ENCODE measurements at regions not wholly inside any gene's neighbourhood (a gene's known extent, or its start where the extent isn't known, plus 50 kb on each side); places are given as distances from the start of the nearest gene placed in this dataset.

DNA sequence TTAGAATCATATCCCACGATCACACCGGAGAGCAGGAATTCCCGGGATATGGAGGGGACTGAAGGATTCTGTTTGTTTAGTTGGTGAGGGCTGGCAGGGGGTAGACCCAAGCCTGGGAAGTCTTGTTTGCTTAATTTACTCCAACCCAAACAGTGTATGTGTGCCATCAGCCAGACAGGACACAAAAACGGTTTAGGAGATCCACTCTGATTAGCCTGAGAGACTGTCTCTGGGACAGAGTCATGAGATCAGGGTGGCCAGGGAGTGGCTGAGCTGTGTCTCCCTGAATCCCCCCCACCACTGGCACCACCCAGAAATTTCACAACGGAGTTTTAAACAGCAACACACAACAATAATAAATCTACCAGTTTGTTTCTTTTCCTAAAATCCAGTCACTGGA, 127.0 kb downstream of the RBFOX3 start:
- no peak for ATAC-seq
- intact Hi-C loops (cut with DNase I), result no loop called here
- DNase-seq, result no peak

DNA sequence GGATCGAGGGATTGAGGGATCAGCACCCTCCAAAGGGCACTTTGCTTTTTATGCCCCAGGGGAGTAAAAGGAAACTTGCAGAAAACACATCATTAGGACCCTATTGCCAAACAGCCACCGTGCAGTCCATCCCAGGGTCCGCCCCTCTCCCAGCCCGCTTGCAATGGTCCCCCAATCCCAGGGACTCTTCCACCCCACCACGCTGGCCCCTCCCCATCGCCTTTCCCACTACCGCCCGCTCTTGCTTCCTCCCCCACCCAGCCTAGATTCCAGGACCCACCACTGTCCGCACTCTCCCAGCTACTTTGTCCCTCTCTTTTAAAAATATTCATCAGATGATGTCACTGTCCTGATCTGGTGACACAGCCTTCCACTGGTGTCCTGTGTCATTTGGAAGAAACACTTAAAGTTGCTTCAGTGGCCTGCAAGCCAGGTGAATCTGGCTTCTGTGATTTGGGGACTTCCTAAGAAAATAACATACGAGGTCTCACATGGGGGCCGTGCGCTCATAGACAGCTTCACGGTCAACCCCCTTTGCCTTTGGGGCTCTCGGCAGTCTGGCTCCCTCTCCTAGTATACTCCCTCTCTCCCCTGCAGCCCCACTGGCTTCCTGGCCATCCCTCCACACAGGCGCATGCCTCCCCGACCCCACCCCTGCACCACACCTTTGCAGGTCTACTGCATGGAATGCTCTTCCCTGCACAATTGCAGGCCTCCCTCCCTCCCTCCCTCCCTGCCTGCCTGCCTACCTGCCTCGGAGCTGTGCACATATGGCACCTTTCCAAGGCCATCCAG, 127.9 kb downstream of the RBFOX3 start:
- DNase-seq (no peak), ATAC-seq (no peak)
- intact Hi-C loops (cut with DNase I), result no loop called here

DNA sequence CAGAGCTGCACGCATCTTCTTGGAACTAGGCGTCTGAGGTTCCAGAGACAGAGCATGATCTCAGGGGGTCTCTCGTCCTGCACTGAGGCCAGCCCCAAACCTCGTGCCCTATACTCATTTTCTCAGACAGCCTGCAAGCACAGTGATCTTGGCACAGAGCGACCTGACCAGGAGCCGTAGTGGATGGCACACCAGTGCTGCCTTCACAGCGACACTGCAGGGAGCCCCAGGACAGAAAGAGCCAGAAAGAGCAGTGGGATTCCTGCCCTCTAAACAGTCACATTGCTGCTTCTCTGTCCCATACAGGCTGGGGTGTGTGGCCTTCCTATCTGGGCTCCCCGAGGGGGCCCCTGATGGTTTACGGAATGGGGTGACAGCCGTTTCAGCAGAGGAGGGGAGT, 131.0 kb downstream of the RBFOX3 start:
- intact Hi-C loops (cut with DNase I), result no loop called here
- DNase-seq (no peak), ATAC-seq (no peak)

DNA sequence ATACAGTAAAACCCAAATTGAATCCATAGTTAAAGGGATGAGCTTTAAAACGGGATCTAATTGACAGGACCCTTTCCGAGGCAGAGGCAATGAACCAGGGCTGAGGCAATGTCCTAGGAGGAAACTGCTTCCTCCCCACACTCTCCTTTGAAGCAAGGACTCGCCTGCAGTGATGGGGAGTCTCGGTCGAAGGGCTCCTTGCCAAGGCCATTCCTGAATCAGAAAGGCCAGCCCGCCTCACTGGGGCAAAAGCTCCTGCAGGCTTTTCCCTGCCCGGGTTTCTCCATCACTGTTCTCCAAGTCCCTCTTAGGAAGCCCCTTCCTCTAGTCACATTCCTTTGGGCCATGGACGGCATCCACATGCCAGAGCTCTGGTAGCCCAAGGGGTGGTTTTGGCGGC, 132.0 kb downstream of the RBFOX3 start:
- intact Hi-C loops (cut with DNase I), result no loop called here

DNA sequence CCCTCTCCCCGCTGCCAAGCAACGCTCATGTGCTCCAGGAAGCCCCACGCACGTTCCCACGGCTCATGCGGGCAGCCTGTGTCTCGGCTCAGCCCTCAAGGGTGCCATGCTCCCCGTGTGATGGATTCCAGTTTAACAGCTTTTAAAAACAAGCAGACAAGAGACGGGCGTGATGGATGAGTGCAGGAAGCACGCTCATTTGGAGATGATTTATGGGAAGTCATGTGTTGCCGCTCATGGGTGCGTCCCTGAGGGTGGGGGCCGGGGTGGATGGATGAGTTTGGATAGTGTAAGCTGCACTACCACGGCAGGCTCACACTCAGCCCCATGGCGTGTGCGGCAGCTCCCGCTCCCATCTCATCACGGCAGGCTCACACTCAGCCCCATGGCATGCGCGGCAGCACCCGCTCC, 132.8 kb downstream of the RBFOX3 start:
- ATAC-seq (no peak), DNase-seq (no peak)
- intact Hi-C loops (cut with DNase I), result no loop called here

More for the DNA sequence above, 132.0 kb downstream of the RBFOX3 start:
- ATAC-seq (no peak), DNase-seq (no peak)

DNA sequence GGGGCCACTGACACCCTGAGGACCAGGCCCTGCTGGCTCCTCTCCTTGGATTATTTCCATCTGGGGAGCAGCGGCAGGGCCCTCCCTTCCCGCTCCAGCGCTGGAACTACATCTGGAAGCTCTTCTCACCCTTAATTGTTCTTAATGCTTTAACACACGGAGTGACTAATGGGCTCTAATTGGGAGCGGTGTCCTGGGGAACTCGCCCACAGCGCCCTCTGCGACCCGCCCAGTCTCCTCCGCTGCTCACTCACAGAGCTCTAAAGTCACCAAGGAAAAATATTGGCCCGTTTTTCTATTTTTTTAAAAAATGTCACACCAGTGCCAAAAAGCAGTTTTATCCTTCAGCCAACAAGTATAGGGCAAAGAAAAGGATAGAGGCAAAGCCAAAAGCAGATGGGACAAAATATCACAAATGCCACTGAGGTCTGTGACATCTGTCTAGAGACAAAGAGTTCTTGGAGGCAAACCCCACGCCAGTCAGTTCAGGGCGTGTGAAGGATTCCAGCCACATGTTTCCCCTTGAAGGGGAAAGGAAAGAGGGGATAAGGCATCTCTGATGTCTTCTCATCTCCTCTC, 134.7 kb downstream of the RBFOX3 start:
- intact Hi-C loops (cut with DNase I), result no loop called here
- no peak for DNase-seq
- ATAC-seq, result no peak

DNA sequence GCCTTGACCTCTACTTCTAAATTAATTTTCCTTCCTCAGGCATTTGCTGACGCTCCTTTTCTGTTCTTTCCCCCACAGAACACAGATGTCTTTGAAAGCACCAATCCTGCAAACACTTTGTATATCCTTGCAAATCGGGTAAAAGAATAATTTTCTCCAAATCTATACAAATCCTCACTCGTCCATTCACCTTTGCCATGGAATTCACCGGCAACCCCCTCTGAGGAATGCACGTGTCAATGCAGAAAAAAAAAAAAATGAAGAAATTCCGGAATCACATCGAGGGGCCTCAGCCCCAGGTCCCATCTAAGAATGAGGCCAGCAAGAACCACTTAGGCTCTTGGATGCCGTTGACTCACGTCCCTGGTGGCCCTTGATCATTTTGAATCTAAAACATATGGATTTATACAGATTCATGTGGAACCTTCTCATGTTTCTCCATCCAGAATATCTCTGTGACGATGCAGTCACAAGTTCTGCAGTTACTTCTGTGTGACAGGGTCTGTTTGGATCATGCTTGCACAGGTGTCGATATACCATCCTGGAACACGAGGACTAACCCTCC, 136.9 kb downstream of the RBFOX3 start:
- ATAC-seq (no peak), DNase-seq (no peak)
- intact Hi-C loops (cut with DNase I), result no loop called here

DNA sequence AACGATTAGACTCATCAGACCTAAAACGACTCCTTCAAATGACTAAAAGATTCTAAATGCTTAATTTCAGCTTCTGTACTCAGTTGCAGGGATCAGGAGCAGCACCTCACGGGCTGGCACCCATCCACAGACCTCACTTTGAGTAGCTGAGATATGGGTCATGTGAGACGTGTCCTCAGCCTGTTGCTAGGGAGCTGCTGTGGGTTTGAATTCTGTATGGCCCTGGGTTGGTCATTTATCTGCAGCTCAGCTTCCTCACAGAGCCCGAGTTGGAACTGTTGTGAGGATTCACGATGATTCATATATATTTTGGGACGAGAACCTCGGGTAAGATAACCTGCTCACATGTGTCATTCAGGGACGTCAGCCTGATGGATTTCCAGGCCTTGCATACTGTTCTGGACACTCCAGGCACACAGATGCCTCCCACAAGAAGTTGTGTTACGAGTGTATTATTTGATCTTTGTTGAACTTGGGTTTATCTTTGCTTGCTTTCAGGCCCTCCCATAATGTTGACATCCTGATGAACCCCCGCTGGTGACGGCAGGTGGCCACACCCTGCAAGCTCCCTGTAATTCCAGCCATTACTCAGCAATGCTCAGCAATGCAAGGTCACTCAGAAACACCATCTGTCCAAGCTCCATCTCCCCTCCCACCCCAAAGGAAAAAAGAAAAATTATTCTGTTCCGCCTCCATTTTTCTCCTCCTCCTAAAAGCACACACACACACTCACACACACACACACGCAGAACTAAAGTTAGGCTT, 137.6 kb downstream of the RBFOX3 start:
- intact Hi-C loops (cut with DNase I), result no loop called here
- no peak for DNase-seq
- ATAC-seq, result peak in 1 of 2 donors; percentile 90

DNA sequence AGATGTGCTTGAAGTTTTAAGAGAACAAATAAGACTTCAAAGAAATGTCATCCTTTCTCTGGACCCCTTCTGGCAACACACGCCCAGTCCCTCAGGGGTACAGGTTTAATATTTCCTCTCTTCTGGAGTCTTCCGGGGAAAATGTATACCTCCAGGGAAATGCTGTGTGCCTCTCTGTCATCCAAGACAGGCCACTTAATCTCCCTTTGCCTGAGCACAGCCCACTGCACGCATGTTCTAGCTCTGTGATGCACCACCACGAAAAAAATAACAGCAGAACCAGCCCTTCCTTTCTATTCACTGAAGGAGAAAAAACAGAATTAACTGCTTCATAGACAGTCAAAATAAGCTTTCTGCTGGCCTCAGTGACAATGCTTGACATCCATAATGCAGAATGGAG, 140.1 kb downstream of the RBFOX3 start:
- DNase-seq (no peak), ATAC-seq (no peak)
- intact Hi-C loops (cut with DNase I), result no loop called here

DNA sequence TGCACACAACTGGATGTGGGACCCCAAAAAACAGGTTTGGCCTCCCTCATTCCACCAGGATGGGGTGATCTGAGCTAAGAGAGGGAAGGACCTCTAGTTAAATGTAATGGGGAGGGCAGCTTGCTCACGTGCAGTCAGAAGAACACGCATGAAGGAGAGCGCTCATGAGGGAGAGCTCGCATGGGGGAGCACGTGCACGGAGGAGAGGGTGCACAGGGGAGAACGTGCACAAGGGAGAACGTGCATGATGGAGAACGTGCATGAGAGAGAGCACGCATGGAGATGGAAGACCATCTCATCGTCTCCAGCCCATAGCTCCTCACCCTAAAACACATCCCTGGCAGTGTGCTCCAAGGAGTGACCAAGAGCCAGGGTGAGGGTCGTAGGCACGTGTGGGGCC, 141.2 kb downstream of the RBFOX3 start:
- DNase-seq (no peak), ATAC-seq (no peak)
- intact Hi-C loops (cut with DNase I), result no loop called here

DNA sequence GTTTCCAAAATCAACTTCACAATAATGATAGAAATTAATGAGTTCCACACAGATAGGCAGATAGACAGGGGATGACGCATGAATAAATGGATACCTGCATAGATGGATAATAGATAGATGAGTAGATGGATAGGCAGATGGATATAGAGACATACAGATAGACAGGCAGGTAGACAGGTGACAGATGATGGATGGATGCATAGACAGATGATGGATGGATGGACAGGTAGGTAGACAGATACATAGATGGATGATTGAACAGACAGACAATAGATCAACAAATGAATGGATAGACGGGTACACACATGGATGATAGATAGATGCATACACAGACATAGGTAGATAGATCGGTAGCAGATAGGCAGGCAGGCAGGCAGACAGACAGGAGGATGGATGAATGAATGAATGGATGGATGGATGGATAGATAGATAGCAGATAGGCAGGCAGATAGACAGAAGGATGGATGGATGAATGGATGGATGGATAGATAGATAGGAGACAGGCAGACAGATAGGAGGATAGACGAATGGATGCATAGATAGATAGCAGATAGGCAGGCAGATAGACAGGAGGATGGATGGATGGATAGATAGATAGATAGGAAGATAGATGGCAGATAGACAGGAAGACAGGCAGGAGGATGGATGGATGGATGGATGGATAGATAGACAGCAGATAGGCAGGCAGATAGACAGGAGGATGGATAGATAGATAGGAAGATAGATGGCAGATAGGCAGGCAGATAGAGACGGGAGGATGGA, 142.5 kb downstream of the RBFOX3 start:
- intact Hi-C loops (cut with DNase I), result no loop called here
- no peak for ATAC-seq
- DNase-seq, result no peak

DNA sequence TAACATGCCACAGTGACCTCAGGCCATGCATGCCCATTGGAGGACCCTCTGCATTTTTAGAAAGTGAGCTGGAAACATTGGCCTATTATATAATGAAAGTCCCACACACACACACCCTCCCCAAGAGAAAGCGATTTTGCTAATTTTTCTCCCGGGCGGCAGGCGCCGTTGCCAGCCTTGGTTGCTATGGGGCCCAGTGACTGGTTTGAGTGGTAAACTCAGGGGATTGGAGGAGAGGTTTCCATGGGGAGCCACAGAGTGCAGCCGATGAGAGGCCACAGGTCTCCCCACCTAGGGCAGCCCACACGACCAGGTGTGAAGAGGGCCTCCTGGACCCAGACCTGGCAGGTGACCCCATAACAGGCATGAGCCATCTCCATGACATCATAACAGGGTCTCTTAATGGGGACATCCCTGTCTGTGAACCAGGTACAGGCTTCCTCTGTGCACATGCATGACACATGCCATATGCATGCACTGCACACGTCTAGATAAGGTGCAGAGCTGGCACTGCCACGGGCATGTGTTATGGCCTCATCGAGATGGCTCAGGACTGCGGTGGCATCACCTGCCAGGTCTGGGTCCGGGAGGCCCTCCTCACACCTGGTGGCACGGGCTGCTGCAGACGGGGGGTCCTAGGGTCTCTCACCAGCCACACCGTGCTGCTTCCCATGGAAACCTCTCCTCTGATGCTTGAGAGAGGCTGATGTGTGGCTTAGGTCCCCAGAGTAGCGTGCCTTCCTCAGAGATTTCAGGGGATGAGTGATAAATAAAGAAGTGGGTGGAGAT, 144.1 kb downstream of the RBFOX3 start:
- ATAC-seq, result no peak
- intact Hi-C loops (cut with DNase I), result no loop called here
- no peak for DNase-seq

DNA sequence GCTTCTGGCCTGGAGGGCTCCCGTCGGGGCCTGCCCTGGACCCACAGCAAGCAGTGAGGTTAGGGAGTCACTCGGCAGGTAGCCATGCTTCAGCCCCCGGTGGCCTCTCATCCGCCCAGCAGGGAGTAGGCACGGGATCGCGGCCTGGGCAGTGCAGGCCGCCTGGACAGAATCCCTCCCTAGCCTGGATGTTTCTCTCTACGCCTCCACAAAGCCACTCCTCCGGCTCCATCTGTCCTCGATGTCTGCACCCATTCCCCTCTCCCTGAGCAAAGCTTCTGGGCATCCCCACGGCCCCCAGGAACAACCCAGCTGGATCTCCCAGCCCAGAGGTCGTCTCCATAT, 145.2 kb downstream of the RBFOX3 start:
- ATAC-seq (no peak), DNase-seq (no peak)
- intact Hi-C loops (cut with DNase I), result no loop called here

DNA sequence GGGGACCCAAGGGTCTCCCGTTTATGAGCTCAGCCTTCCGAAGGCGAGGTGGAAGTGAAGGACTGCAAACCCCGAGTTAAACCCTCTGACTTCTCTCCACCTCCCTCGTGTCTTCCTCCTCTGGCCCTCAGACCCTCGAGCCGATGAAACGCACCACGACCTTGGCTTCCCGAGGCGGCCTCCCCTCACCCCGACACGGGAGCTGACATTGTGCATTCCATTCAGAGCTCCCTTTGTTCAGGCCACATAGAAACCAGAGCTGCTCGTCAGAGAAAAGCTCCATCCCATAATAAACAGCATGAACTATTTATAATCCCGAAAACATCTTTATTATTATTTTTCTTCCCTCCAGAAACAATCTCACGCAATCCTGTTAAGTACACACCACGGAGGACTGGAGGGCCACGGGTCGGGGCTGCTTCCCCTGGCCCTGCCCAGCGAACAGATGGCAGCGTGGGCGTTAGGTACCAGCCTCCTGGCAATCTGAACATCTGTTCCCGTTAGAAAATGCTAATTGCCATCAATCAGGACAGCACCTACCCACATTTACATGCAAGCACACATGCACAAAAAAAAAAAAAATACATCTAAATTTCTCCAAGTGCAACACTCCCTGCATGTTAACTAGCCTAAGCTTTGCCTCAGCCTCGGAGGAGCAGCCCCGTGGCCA, 145.7 kb downstream of the RBFOX3 start:
- intact Hi-C loops (cut with DNase I), result no loop called here
- no peak for ATAC-seq

DNA sequence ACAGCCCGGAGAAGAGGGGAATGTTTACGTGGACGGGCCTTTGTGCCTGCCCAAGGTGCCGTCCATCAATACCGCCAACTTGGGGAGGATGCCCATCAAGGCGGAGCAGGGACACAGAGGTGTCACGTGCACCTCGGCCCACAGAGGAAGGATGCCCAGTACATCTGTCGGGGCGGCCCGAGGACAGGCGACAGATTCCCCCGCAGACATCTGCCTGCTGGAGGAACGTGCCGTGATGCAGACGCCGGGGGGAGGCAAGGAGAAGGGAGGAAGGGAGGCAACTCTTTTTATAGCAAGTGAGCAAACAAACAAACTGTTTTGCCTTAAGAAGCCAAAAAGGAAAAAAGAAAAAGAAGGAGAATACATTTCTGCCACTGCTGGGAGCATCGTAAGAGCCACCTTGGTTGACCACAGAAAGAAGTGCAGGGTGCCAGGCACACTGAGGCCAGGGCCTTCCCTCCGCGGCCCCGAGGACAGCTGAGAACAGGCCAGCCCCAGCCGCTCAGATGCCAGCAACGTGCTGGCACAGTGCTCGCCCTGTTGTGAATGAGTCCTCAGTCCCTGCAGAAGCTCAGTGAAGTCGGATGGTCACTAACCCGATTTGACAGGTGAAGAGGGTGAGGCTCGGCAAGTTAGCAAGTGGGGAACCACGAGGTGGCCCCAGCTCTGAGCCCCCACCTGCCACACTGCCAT, 146.4 kb downstream of the RBFOX3 start:
- no peak for ATAC-seq

More for the DNA sequence above, 145.7 kb downstream of the RBFOX3 start:
- DNase-seq, result no peak

DNA sequence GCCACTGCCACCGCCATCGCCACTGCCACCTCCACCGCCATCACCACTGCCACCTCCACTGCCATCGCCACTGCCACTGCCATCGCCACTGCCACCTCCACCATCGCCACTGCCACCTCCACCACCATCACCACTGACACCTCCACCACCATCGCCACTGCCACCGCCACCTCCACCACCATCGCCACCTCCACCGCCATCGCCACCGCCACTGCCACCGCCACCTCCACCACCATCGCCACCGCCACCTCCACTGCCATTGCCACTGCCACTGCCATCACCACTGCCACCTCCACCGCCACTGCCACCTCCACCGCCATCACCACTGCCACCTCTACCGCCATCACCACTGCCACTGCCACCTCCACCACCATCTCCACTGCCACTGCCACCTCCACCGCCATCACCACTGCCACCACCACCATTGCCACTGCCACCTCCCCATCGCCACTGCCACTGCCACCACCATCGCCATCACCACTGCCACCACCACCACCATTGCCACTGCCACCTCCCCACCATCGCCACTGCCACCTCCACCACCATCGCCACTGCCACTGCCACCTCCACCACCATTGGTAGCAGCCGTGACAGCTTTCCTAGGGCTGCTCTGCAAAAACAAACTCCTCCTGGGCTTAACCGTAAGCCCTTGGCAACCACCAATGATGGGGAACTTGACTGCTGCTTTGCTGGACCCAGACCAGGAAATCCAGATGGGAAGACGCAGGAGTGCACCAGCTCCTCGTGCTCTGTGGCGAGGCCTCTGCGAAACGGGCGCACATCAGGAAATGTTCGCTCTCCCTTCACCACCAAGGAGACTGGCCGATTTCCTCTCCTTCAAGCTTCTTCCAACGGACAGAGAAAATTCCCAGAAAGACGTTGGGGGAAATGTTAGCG, 147.2 kb downstream of the RBFOX3 start:
- intact Hi-C loops (cut with DNase I), result no loop called here
- DNase-seq (no peak), ATAC-seq (no peak)

More for the DNA sequence above, 146.4 kb downstream of the RBFOX3 start:
- intact Hi-C loops (cut with DNase I), result no loop called here
- DNase-seq, result no peak

DNA sequence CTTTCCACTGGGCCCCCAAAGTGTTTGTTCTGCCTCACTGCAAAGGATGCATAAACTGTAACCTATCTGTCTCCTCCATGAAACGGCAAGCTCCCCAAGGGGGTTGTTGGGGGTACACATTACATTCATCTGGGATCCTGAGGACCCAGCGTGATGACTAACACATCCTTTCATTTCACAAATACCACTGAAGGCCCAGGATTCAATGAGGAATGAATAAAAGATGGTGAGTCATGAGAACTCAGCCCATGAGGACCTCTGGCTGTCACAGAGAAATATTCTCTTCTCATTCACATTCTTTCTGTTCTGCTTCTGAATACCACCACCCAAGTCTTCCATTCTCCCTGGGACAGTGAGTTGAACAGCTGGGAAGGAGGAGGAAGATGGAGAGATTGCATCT, 149.8 kb downstream of the RBFOX3 start:
- no peak for ATAC-seq
- DNase-seq, result no peak

More for the DNA sequence above, 149.8 kb downstream of the RBFOX3 start:
- intact Hi-C loops (cut with DNase I), result no loop called here

Data from left cardiac atrium (tissue), 4 donors.